Glomerular visceral epithelial cell (primary cell): ENCODE measurements at regions not wholly inside any gene's neighbourhood (a gene's known extent, or its start where the extent isn't known, plus 50 kb on each side); places are given as distances from the start of the nearest gene placed in this dataset.

Experiments
- DNase-seq: peaks from one replicate; pipeline ENCODE4 v3.0.0-alpha.2; 2016; ENCODE audit errors: extremely low spot score

- no peak for DNase-seq
These were observed 423.9 kb downstream of the NPHP4 start for GRCh38 chr1:5568321-5568720.

GRCh38 chr1:5567839-5568238, 424.4 kb downstream of the NPHP4 start:
- DNase-seq: no peak

GRCh38 chr1:5566924-5567323, 425.3 kb downstream of the NPHP4 start:
- DNase-seq: no peak

- no peak for DNase-seq
These were observed 426.7 kb downstream of the NPHP4 start for GRCh38 chr1:5565281-5566125.

- DNase-seq: no peak
These were observed 427.5 kb downstream of the NPHP4 start for GRCh38 chr1:5564578-5565257.

- DNase-seq: no peak
These were observed 428.2 kb downstream of the NPHP4 start for GRCh38 chr1:5563861-5564577.

- DNase-seq: no peak
These were observed 429.5 kb downstream of the NPHP4 start for GRCh38 chr1:5562769-5563168.

- no peak for DNase-seq
These were observed 429.9 kb downstream of the NPHP4 start for GRCh38 chr1:5562331-5562730.

GRCh38 chr1:5559078-5559477, 433.1 kb downstream of the NPHP4 start:
- no peak for DNase-seq

GRCh38 chr1:5555853-5556252, 436.4 kb downstream of the NPHP4 start:
- no peak for DNase-seq

- DNase-seq: no peak
These were observed 437.4 kb downstream of the NPHP4 start for GRCh38 chr1:5554784-5555183.

GRCh38 chr1:5554111-5554510, 438.1 kb downstream of the NPHP4 start:
- no peak for DNase-seq

GRCh38 chr1:5552787-5553484, 439.3 kb downstream of the NPHP4 start:
- no peak for DNase-seq

- DNase-seq: no peak
These were observed 440.8 kb downstream of the NPHP4 start for GRCh38 chr1:5551274-5551975.

GRCh38 chr1:5548266-5548665, 444.0 kb downstream of the NPHP4 start:
- no peak for DNase-seq

GRCh38 chr1:5543235-5543634, 449.0 kb downstream of the NPHP4 start:
- no peak for DNase-seq

- no peak for DNase-seq
These were observed 459.4 kb downstream of the NPHP4 start for GRCh38 chr1:5532811-5533210.

GRCh38 chr1:5526822-5527551, 465.2 kb downstream of the NPHP4 start:
- no peak for DNase-seq

GRCh38 chr1:5526385-5526750, 465.9 kb downstream of the NPHP4 start:
- DNase-seq: no peak

GRCh38 chr1:5525597-5526384, 466.4 kb downstream of the NPHP4 start:
- no peak for DNase-seq
